Inflammatory macrophage treated with lipopolysaccharide for 1 hour (primary cell): ENCODE measurements at regions not wholly inside any gene's neighbourhood (a gene's known extent, or its start where the extent isn't known, plus 50 kb on each side); places are given as distances from the start of the nearest gene placed in this dataset.
"Not testable (repeated sequence)": the region's sequence is repeated elsewhere in the genome, so short reads cannot be mapped to it uniquely, and the experiment has no call there.

Source experiments
- DNase-seq, 2 donors: peaks; one replicate each; pipeline ENCODE4 v3.0.0-alpha.2; 2020 to 2022

GRCh38 chr4:126761947-126762662 is 870.7 kb upstream of the INTU start:
- no peak for DNase-seq

- no peak for DNase-seq
These were observed 870.0 kb upstream of the INTU start for GRCh38 chr4:126762663-126763247.

GRCh38 chr4:126766241-126766640 is 866.5 kb upstream of the INTU start:
- DNase-seq, result no peak

GRCh38 chr4:126768338-126768737 is 864.4 kb upstream of the INTU start:
- no peak for DNase-seq

DNA sequence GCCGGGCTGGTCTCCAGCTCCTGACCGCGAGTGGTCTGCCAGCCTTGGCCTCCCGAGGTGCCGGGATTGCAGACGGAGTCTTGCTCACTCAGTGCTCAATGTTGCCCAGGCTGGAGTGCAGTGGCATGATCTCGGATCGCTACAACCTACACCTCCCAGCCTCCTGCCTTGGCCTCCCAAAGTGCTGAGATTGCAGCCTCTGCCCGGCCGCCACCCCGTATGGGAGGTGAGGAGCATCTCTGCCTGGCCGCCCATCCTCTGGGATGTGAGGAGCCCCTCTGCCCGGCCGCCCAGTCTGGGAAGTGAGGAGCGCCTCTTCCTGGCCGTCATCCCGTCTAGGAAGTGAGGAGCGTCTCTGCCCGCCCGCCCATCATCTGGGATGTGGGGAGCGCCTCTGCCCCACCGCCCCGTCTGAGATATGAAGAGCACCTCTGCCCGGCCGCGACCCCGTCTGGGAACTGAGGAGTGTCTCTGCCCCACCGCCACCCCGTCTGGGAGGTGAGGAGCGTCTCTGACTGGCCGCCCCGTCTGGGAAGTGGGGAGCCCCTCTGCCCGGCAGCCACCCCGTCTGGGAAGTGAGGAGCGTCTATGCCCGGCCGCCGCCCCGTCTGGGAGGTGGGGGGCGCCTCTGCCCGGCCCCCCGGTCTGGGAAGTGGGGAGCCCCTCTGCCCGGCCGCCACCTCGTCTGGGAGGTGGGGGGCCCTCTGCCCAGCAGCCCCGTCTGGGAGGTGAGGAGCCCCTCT is 861.8 kb upstream of the INTU start:
- not testable (repeated sequence) for DNase-seq

DNA sequence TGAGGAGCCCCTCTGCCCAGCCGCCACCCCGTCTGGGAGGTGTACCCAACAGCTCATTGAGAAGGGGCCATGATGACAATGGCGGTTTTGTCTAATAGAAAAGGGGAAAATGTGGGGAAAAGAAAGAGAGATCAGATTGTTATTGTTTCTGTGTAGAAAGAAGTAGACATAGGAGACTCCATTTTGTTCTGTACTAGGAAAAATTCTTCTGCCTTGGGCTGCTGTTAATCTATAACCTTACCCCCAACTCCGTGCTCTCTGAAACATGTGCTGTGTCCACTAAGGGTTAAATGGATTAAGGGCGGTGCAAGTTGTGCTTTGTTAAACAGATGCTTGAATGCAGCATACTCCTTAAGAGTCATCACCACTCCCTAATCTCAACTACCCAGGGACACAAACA is 861.1 kb upstream of the INTU start:
- not testable (repeated sequence) for DNase-seq

DNA sequence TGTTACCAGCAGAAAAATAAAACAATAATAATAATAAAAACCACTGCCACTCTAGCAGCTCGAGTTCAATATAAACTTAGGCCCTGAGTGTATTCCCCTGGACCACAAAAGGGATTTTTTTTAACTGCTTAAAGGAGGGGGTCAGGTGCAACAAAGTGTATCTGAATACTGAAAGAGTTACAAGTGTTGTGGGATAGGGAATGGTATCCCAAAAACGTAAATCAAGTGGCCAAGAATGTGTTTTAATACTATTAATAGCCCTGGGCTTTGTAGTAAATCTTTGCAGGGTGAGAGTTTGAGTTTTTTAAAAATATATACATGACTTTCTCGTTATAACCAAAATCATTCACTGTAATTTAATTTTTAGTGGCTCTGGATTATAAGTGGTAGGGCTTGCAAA is 860.1 kb upstream of the INTU start:
- DNase-seq, result no peak

DNA sequence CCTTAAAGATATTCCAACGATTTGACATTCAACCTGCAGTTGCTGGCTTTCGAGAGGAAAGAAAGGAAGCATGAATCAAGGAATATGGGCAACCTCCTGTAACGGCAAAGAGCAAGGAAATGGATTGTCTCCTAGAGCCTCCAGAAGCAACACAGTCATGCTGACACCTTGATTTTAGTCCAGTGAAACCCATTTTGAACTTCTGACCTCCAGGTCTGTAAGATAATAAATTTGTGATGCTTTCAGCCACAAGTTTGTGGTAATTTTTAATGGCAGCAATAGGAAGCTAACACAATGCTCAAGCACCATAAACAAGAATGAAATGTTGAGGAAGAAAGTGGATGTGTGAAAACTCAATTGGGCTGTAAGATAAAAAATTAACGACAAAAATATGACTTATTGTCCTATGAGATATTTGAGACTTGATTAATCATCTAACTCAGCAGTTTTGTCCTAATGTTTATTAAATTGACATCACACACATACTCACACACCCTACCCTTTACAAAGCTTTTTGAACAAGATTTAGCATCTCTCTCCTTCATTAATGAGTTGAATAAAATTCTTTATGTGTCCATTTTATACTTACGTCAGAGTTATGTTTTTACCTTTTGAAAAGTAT is 857.2 kb upstream of the INTU start:
- no peak for DNase-seq

- DNase-seq, result no peak
These were observed 856.4 kb upstream of the INTU start for GRCh38 chr4:126776361-126776760.

- no peak for DNase-seq
These were observed 855.1 kb upstream of the INTU start for GRCh38 chr4:126777649-126778048.

- no peak for DNase-seq
These were observed 854.4 kb upstream of the INTU start for GRCh38 chr4:126778348-126778747.

DNA sequence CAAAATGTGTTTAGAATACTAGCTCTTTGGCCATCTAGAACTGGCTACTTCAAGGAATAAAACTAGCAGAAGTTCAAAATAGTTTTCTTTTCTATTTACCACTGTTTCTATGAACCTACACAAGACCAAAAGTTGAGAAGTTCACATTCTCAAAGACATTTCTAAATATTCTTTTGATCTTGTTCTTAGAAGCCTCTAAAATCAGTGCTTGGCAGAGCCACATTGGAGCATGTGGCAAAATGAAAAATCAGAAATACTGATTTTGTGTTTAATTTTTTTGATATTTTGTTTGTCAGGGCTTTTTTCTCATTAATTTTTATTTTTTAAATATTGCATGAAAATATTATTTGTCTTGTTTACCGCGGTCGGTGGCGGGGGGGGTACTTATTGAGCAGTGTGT is 853.8 kb upstream of the INTU start:
- DNase-seq, result no peak

DNA sequence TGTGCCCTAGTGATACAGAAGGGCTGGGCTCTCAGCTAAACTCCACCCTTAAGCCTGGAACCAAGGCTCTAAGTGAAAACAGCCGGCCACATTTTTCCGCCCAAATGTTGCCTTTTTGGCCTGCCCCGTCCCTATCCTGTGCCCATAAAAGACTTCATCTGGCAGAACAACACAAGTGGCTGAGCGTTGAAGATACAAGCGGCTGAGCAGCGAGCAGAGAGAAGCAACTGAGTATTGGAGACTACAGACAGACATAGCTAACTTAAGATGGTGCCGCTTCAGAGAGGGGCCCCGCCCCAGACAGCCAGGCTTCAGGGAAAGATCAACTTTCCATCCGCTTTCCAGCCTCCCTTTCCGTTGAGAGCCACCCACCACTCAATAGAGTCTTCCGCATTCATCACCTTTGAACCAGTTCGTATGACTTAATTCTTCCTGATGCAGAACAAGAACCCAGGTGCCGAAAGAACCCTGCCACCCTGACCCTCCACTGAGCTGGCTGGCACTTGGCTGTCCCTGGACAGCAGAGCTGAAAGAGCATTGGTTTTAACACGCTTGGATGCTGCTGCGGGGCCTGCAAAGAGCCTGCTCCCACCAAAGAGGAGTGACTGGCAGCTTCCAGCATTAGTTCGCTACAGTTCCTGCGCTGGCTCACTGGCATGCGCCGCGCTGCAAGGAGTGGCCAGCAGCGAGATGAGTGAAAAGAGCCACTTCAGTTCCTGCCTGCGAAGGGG is 853.2 kb upstream of the INTU start:
- no peak for DNase-seq

- DNase-seq, result no peak
These were observed 849.6 kb upstream of the INTU start for GRCh38 chr4:126783191-126783590.

- DNase-seq, result no peak
These were observed 847.7 kb upstream of the INTU start for GRCh38 chr4:126784966-126785580.

GRCh38 chr4:126790633-126791032 is 842.1 kb upstream of the INTU start:
- DNase-seq, result no peak

DNA sequence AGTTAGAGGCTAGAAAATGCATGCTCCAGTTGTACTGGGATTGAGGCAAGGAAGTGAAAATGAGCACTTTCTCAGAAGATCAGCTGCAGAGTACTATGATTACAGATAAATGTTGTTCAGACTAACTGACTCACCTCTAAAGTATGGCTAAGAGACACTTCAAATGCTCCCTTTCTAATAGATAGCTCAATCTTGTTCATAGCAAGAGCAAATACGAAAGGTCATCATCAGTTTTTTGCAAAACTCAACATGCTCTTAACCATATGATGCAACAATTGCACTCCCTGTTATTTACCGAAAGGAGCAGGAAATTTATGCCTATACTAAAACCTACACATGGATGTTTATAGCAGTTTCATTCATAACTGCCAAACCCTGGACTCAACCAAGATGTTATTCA is 838.4 kb upstream of the INTU start:
- no peak for DNase-seq

- no peak for DNase-seq
These were observed 834.5 kb upstream of the INTU start for GRCh38 chr4:126798214-126798613.

DNA sequence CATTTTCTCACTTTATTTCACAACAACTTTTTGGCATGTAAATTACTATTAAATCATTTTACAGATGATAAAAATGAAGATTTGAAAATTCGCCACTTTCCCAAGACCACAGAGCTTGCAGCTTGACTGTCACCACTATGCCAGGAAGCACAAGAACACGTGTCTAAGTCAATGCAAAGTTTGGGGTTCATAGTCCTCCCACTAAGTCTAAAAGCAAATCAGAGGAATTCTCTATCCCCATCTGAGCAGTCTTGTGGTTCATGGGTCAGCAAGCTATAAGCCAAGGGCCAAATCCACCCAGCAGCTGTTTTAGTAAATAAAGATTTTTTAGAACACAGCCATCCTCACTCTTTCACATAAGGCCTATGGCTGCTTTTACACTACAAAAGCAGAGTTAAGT is 833.3 kb upstream of the INTU start:
- no peak for DNase-seq

GRCh38 chr4:126799971-126800574 is 832.7 kb upstream of the INTU start:
- no peak for DNase-seq

- no peak for DNase-seq
These were observed 832.1 kb upstream of the INTU start for GRCh38 chr4:126800575-126801141.

GRCh38 chr4:126807132-126807531 is 825.6 kb upstream of the INTU start:
- no peak for DNase-seq
